A549 (cell line): ENCODE measurements at regions not wholly inside any gene's neighbourhood (a gene's known extent, or its start where the extent isn't known, plus 50 kb on each side); places are given as distances from the start of the nearest gene placed in this dataset.
"Not testable (repeated sequence)": the region's sequence is repeated elsewhere in the genome, so short reads cannot be mapped to it uniquely, and the experiment has no call there.

ENCODE experiments used
- ATAC-seq, 2 experiments: fragments of 200-7000 bp in 1 of 2; fragments of >200 bp in 1 of 2; cut with Nextera tagmentation in 1 of 2; cut with Tn5 transposase in 1 of 2; 3 replicates each; pipeline versions ENCODE4 v1.8.0 to v1.9.1; 2018 to 2020; ENCODE audit warnings: mild to moderate bottlenecking in 1 of 2, moderate library complexity in 1 of 2
- CTCF ChIA-PET: fragments of 300-600 bp; sonication (Branson Sonifier 250); formaldehyde crosslinking; extraction: SDS; loops from one replicate; lab custom pipeline; 2021; ENCODE audit warnings: antibody characterized with exemption, inconsistent platforms; lab: Yijun Ruan, JAX
- POLR2A ChIA-PET: fragments of 350-600 bp; formaldehyde crosslinking; extraction: SDS; loops from one replicate; lab custom pipeline; 2021; ENCODE audit warnings: antibody characterized with exemption, inconsistent platforms; lab: Yijun Ruan, JAX
- DNase-seq, 2 experiments: peaks; one replicate each; pipeline versions ENCODE4 v3.0.0 to v3.0.0-alpha.2; 2011 to 2016; ENCODE audit warnings: low read depth in 1 of 2, low spot score in 1 of 2
- FAIRE-seq: peaks from 2 replicates; lab custom pipeline; 2011; peaks lifted over from hg19 to GRCh38; lab: Jason Lieb, UNC
- H3K27ac ChIP-seq, 2 experiments: fragments of >200 bp; sonication (Bioruptor Twin); formaldehyde crosslinking; 3 replicates each; pipeline ENCODE4 v1.5.1; 2016 to 2017
- H3K4me1 ChIP-seq: fragments of >200 bp; sonication (Bioruptor Twin); formaldehyde crosslinking; 3 replicates; pipeline ENCODE4 v1.6.1; 2016
- H3K4me2 ChIP-seq: fragments of >200 bp; sonication (Bioruptor Twin); formaldehyde crosslinking; 3 replicates; pipeline ENCODE4 v1.6.1; 2016
- H3K4me3 ChIP-seq: fragments of >200 bp; sonication (Bioruptor Twin); formaldehyde crosslinking; 3 replicates; pipeline ENCODE4 v1.5.1; 2016
- H3K9me3 ChIP-seq: fragments of >200 bp; sonication (Bioruptor Twin); formaldehyde crosslinking; 3 replicates; pipeline ENCODE4 v1.6.1; 2016
- CBX8 ChIP-seq: fragments of 200-600 bp; sonication (generic); IDR thresholded peaks from 2 replicates; pipeline ENCODE4 v1.6.1; 2016
- CHD2 ChIP-seq: fragments of 150-350 bp; IDR thresholded peaks from 2 replicates; pipeline ENCODE4 v1.6.1; 2014; ENCODE audit warnings: low read length; ENCODE audit not compliant: partially characterized antibody
- EHMT2 ChIP-seq: fragments of 200-600 bp; sonication (generic); IDR thresholded peaks from 2 replicates; pipeline ENCODE4 v1.6.1; 2016; ENCODE audit warnings: antibody characterized with exemption, low read depth, mild to moderate bottlenecking, moderate library complexity
- FOSL2 ChIP-seq, 2 experiments: fragments of 450-650 bp in 1 of 2; fragments of >200 bp in 1 of 2; sonication (Bioruptor Twin) in 1 of 2; formaldehyde crosslinking; IDR thresholded peaks; 2 replicates each; pipeline versions ENCODE4 v1.5.0 to v1.6.1; 2016 to 2020; ENCODE audit warnings: mild to moderate bottlenecking in 1 of 2, moderate library complexity in 1 of 2
- HOXA7 ChIP-seq: fragments of 250-450 bp; sonication (Bioruptor Pico); IDR thresholded peaks from 2 replicates; pipeline ENCODE4 v1.5.0; 2020; ENCODE audit warnings: mild to moderate bottlenecking, moderate library complexity
- HOXB13 ChIP-seq: fragments of 250-450 bp; sonication (Bioruptor Pico); IDR thresholded peaks from 2 replicates; pipeline ENCODE4 v1.5.0; 2020; ENCODE audit warnings: low read depth, mild to moderate bottlenecking, moderate library complexity
- HOXB5 ChIP-seq: fragments of 250-450 bp; sonication (Bioruptor Pico); IDR thresholded peaks from 2 replicates; pipeline ENCODE4 v1.5.0; 2020; ENCODE audit warnings: mild to moderate bottlenecking, moderate library complexity
- JUN ChIP-seq, 2 experiments: fragments of >200 bp; sonication (Bioruptor Twin); formaldehyde crosslinking; IDR thresholded peaks; 2 replicates in 1 of 2; 3 replicates in 1 of 2; pipeline ENCODE4 v1.6.1; 2016 to 2017
- KDM1A ChIP-seq: fragments of 200-600 bp; sonication (generic); IDR thresholded peaks from 2 replicates; pipeline ENCODE4 v1.6.1; 2016; ENCODE audit warnings: low read depth, mild to moderate bottlenecking
- KDM5A ChIP-seq: fragments of 200-600 bp; sonication (generic); IDR thresholded peaks from 2 replicates; pipeline ENCODE4 v1.6.1; 2016; ENCODE audit warnings: antibody characterized with exemption, mild to moderate bottlenecking
- NPAS2 ChIP-seq: fragments of 250-450 bp; sonication (Bioruptor Pico); IDR thresholded peaks from 2 replicates; pipeline ENCODE4 v1.8.0; 2022; ENCODE audit warnings: mild to moderate bottlenecking, moderate library complexity, borderline replicate concordance
- POLR2A ChIP-seq: IDR thresholded peaks from 2 replicates; pipeline ENCODE4 v1.6.1; 2012; ENCODE audit warnings: mild to moderate bottlenecking, low read length
- POLR2AphosphoS2 ChIP-seq: conservative IDR thresholded peaks from 2 replicates; pipeline ENCODE4 v1.6.1; 2012; ENCODE audit warnings: low read length, improper control_type of control experiment, inconsistent platforms
- REST ChIP-seq: fragments of 200-600 bp; sonication (generic); IDR thresholded peaks from 2 replicates; pipeline ENCODE4 v1.6.1; 2016; ENCODE audit warnings: antibody characterized with exemption, mild to moderate bottlenecking, moderate library complexity
- SREBF2 ChIP-seq: fragments of 450-650 bp; IDR thresholded peaks from 2 replicates; pipeline ENCODE4 v1.6.1; 2014; ENCODE audit warnings: mild to moderate bottlenecking, moderate library complexity
- TP53 ChIP-seq: fragments of 250-450 bp; sonication (Bioruptor Pico); IDR thresholded peaks from 2 replicates; pipeline ENCODE4 v1.5.0; 2021; ENCODE audit warnings: mild to moderate bottlenecking, moderate library complexity
- ZSCAN20 ChIP-seq: fragments of 250-450 bp; sonication (Bioruptor Pico); IDR thresholded peaks from 2 replicates; pipeline ENCODE4 v1.8.0; 2022; ENCODE audit warnings: mild to moderate bottlenecking, moderate library complexity
- WGBS: methylation state at CpG from one replicate; pipeline ENCODE4 v1.1.6; 2017; ENCODE audit errors: missing lambda C conversion rate; 5-methylcytosine and 5-hydroxymethylcytosine counted together
- TF ChIP-seq, protein P1 (sequence below): fragments of 450-650 bp; IDR thresholded peaks from 2 replicates; pipeline ENCODE4 v1.6.1; 2014; ENCODE audit warnings: antibody characterized with exemption

DNA sequence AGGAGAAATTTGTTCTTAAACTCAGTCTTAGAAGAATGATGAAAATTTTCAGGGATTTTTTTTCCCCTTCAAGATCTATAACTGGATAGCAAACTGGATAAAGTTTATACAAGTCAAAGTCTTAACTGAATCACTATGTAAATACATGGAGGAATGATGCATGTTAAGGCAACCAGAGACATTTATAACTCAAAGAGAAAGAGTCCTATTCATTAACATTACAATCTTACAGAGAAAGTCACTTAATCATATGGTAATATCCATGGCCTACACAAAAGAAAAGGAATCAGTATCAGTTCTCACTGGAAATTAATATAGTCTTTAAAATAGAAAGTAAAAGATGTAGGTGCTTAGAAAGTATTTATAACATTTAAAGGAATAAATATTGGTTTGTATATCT is 869.1 kb downstream of the TBL1XR1 start:
- no peak for ATAC-seq
- FAIRE-seq = no peak
- ChIA-PET CTCF (no interaction called here), POLR2A (no interaction called here)
- Histone ChIP-seq H3K4me3 (no peak overlapping the region), H3K9me3 (no peaks in the 10 kb centered on the region), H3K4me1 (no peaks in the 10 kb centered on the region), H3K4me2 (no peak overlapping the region), H3K27ac (no peak overlapping the region)
- DNase-seq = no peak
- TF ChIP-seq HOXA7 (CRISPR knock-in tag) (no peak), CBX8 (no peak), POLR2AphosphoS2 (no peak), TP53 (CRISPR knock-in tag) (no peak), HOXB13 (CRISPR knock-in tag) (no peak), FOSL2 (IDR thresholded peaks at IDR 0.05) (no peak), FOSL2 (CRISPR knock-in tag; IDR thresholded peaks at IDR 0.05) (no peak), KDM1A (no peak), EHMT2 (no peak), CHD2 (no peak), REST (no peak), JUN (IDR thresholded peaks at IDR 0.05) (no peak), KDM5A (no peak), NPAS2 (CRISPR knock-in tag) (no peak), SREBF2 (no peak), HOXB5 (CRISPR knock-in tag) (no peak), ZSCAN20 (CRISPR knock-in tag) (no peak), POLR2A (no peak)
- TF ChIP-seq, protein P1, sequence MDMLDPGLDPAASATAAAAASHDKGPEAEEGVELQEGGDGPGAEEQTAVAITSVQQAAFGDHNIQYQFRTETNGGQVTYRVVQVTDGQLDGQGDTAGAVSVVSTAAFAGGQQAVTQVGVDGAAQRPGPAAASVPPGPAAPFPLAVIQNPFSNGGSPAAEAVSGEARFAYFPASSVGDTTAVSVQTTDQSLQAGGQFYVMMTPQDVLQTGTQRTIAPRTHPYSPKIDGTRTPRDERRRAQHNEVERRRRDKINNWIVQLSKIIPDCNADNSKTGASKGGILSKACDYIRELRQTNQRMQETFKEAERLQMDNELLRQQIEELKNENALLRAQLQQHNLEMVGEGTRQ = no peak
- TF ChIP-seq, all 56 proteins: peak for 0

GRCh38 chr3:176326894-176327490 is 870.3 kb downstream of the TBL1XR1 start:
- H3K4me2 ChIP-seq, FAIRE-seq, H3K4me3 ChIP-seq, DNase-seq, H3K27ac ChIP-seq, POLR2A ChIA-PET, H3K9me3 ChIP-seq, H3K4me1 ChIP-seq, CTCF ChIA-PET, ATAC-seq: not testable (repeated sequence)
- WGBS = 37% methylated on average over 9 of the region's 9 CpGs

GRCh38 chr3:176321532-176321931 is 875.8 kb downstream of the TBL1XR1 start:
- WGBS = 46% methylated on average over 7 of the region's 8 CpGs
- H3K4me1 ChIP-seq, FAIRE-seq, H3K27ac ChIP-seq, CTCF ChIA-PET, H3K9me3 ChIP-seq, ATAC-seq, DNase-seq, H3K4me3 ChIP-seq, H3K4me2 ChIP-seq, POLR2A ChIA-PET: not testable (repeated sequence)
